Activated CD4-positive, alpha-beta T cell treated with anti-CD3 and anti-CD28 coated beads, Interleukin-2, Interleukin-4, amounts not matched to agents 100 ng/mL and 50 ng/mL, durations not matched to agents 16 hours and 8 hours (primary cell): ENCODE measurements at regions not wholly inside any gene's neighbourhood (a gene's known extent, or its start where the extent isn't known, plus 50 kb on each side); places are given as distances from the start of the nearest gene placed in this dataset.
A peak's percentile ranks its signal among the peaks of the same experiment; 100 is the strongest.
"Not testable (repeated sequence)": the region's sequence is repeated elsewhere in the genome, so short reads cannot be mapped to it uniquely, and the experiment has no call there.

Experiments
- DNase-seq: peaks from one replicate; pipeline ENCODE4 v3.0.0-alpha.2; 2020; ENCODE audit warnings: low spot score

- no peak for DNase-seq
Measured at GRCh38 chr11:90542092-90542491, 319.2 kb upstream of the CHORDC1 start.

GRCh38 chr11:90536301-90536700 lies 313.5 kb upstream of the CHORDC1 start:
- no peak for DNase-seq

GRCh38 chr11:90532125-90532524 lies 309.3 kb upstream of the CHORDC1 start:
- DNase-seq: no peak

- DNase-seq: no peak
Measured at GRCh38 chr11:90531001-90531400, 308.2 kb upstream of the CHORDC1 start.

GRCh38 chr11:90525962-90526361 lies 303.1 kb upstream of the CHORDC1 start:
- DNase-seq: no peak

GRCh38 chr11:90512846-90513245 lies 290.0 kb upstream of the CHORDC1 start:
- no peak for DNase-seq

- no peak for DNase-seq
Measured at GRCh38 chr11:90510839-90511238, 288.0 kb upstream of the CHORDC1 start.

GRCh38 chr11:90500922-90501568 lies 278.2 kb upstream of the CHORDC1 start:
- no peak for DNase-seq

- no peak for DNase-seq
Measured at GRCh38 chr11:90496722-90497121, 273.9 kb upstream of the CHORDC1 start.

- DNase-seq: no peak
Measured at GRCh38 chr11:90493379-90493778, 270.5 kb upstream of the CHORDC1 start.

- DNase-seq: no peak
Measured at GRCh38 chr11:90491466-90491865, 268.6 kb upstream of the CHORDC1 start.

- peak; percentile 39 for DNase-seq
Measured at GRCh38 chr11:90476442-90477007, 253.7 kb upstream of the CHORDC1 start.

- no peak for DNase-seq
Measured at GRCh38 chr11:90468923-90469322, 246.1 kb upstream of the CHORDC1 start.

GRCh38 chr11:90465553-90465952 lies 242.7 kb upstream of the CHORDC1 start:
- no peak for DNase-seq

GRCh38 chr11:90455347-90455920 lies 232.6 kb upstream of the CHORDC1 start:
- not testable (repeated sequence) for DNase-seq

- DNase-seq: no peak
Measured at GRCh38 chr11:90453525-90453924, 230.7 kb upstream of the CHORDC1 start.

- DNase-seq: no peak
Measured at GRCh38 chr11:90449606-90450005, 226.8 kb upstream of the CHORDC1 start.

- DNase-seq: no peak
Measured at GRCh38 chr11:90448256-90448655, 225.4 kb upstream of the CHORDC1 start.

- DNase-seq: no peak
Measured at GRCh38 chr11:90447618-90448017, 224.8 kb upstream of the CHORDC1 start.

- no peak for DNase-seq
Measured at GRCh38 chr11:90446207-90446606, 223.4 kb upstream of the CHORDC1 start.

GRCh38 chr11:90438069-90438468 lies 215.2 kb upstream of the CHORDC1 start:
- no peak for DNase-seq

- DNase-seq: no peak
Measured at GRCh38 chr11:90434858-90435257, 212.0 kb upstream of the CHORDC1 start.

GRCh38 chr11:90428836-90429235 lies 206.0 kb upstream of the CHORDC1 start:
- no peak for DNase-seq

GRCh38 chr11:90426442-90426841 lies 203.6 kb upstream of the CHORDC1 start:
- no peak for DNase-seq
